22Rv1 (cell line): ENCODE measurements at regions not wholly inside any gene's neighbourhood (a gene's known extent, or its start where the extent isn't known, plus 50 kb on each side); places are given as distances from the start of the nearest gene placed in this dataset.

ENCODE experiments used
- H3K27ac ChIP-seq: fragments of 450-650 bp; 2 replicates; pipeline ENCODE4 v1.5.1; 2017
- CTCF ChIP-seq: fragments of 450-650 bp; IDR thresholded peaks from 2 replicates; pipeline ENCODE4 v1.5.1; 2017; ENCODE audit warnings: mild to moderate bottlenecking
- ZFX ChIP-seq: fragments of 450-650 bp; IDR thresholded peaks from 2 replicates; pipeline ENCODE4 v1.6.1; 2017; ENCODE audit warnings: antibody characterized with exemption, borderline replicate concordance

GRCh38 chr7:113715262-113715661 lies 203.5 kb downstream of the PPP1R3A start:
- H3K27ac ChIP-seq: no peak overlapping the region
- TF ChIP-seq CTCF (no peak), ZFX (no peak)

DNA sequence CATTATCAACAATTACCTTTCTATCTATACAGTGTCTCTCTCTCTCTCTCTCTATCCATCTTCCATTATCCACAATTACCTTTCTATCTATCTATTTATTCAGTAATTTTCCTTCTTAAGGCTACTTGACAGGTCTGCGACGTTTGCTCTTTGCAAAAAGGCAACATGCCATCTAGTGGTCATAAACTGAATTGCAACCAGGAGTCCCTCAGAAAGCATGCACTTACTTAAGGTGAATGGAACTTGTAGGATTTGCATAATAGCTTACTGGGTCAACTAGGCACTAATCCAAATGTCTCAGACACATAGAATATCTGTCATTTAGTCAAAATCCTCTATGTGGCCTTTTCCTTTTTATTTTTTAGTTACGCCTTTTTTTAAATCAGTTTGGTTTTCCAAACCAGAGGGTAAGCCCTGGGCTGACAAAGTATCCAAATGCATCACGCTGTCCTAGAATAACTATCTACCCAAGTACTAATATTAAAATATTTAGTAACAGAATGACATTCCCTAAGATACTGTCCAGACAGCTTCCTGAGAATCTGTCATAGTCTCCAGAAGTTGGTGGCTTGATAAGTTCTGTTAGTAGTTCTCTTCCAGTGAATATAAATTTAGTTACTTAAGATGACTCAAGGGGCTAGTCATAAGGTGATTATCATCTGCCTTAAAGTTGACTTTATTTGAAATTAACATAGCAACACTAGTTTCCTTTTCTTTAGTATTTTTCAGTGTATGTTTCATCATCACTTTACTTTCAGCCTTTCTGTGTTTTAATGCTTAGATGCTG lies 208.3 kb downstream of the PPP1R3A start:
- TF ChIP-seq CTCF (peak; percentile 99), ZFX (no peak)

DNA sequence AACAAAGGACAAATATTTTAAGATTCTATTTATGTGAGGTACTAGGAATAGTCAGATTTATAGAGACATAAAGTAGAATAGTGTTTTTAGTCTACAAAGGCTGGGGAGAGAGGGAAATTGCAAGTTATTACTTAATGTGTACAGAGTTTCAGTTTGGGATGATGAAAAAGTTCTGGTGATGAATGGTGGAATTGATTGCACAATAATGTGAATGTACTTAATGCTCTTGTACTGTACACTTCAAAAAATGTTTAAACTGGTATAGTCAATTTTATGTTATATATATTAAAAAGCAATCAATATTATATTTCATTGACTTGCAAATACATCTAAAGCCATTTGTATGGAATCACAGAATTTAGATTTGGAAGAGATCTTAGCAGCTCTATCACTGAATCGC lies 213.4 kb downstream of the PPP1R3A start:
- no peak for TF ChIP-seq CTCF
- TF ChIP-seq ZFX: no peak
- no peak overlapping the region for H3K27ac ChIP-seq

More for the DNA sequence above, 208.3 kb downstream of the PPP1R3A start:
- no peak overlapping the region for H3K27ac ChIP-seq

DNA sequence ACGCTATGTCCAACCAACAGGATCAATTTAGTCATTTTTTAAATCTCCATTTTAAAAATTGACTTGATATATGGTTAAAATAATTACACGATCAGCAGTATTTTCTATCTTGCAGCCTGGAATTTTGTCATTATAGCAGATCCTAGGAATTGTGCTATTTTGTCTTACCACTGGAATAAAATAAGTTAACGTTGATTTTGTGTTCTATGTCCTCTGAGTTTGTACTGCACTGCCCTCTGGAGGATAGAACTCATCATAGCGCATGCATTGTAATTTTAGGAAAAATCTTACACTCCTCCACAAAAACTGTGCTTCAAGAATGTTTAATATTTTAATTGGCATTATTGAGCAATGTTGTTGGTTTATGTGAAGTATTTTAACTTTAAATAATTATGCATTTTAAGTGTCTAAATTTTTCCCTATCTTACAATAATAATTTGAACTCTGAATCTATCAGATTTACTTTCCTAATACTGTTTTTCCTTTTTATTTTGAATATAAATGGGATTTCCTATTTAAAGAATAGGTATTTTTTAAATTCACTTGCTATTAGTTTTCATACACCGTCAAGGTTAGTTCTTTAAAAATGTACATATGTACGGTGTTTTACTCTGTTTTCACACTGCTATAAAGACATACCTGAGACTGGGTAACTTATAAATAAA lies 220.1 kb downstream of the PPP1R3A start:
- no peak overlapping the region for H3K27ac ChIP-seq
- no peak for TF ChIP-seq ZFX
- peak; percentile 97 for TF ChIP-seq CTCF

GRCh38 chr7:113694149-113694548 lies 224.7 kb downstream of the PPP1R3A start:
- TF ChIP-seq CTCF (no peak), ZFX (no peak)
- H3K27ac ChIP-seq: no peak overlapping the region

- H3K27ac ChIP-seq: no peak overlapping the region
- TF ChIP-seq ZFX (no peak), CTCF (no peak)
Observed at GRCh38 chr7:113684165-113684564, 234.6 kb downstream of the PPP1R3A start.

- TF ChIP-seq CTCF: no peak
- no peak for TF ChIP-seq ZFX
Observed at GRCh38 chr7:113677811-113678210, 241.0 kb downstream of the PPP1R3A start.

More at GRCh38 chr7:113677811-113678210, 241.0 kb downstream of the PPP1R3A start:
- H3K27ac ChIP-seq: no peak overlapping the region
